T-helper 1 cell treated with Interleukin-12 subunit alpha and Interleukin-12 subunit beta and Interleukin-4 antibody, amounts not matched to agents 30 ng/mL and 1 ng/mL, for 36 hours (primary cell): ENCODE measurements at regions not wholly inside any gene's neighbourhood (a gene's known extent, or its start where the extent isn't known, plus 50 kb on each side); places are given as distances from the start of the nearest gene placed in this dataset.

Experiments
- intact Hi-C: fragments of 100-400 bp; cut with micrococcal nuclease; formaldehyde crosslinking; loops from one replicate; pipeline ENCODE4 v1.15.1; 2024

- intact Hi-C loops: no loop called here
Measured at GRCh38 chr2:144597388-144597787, 77.5 kb upstream of the ZEB2 start.

GRCh38 chr2:144596073-144596871 lies 76.4 kb upstream of the ZEB2 start:
- intact Hi-C loops: no loop called here

- intact Hi-C loops: no loop called here
Measured at GRCh38 chr2:144595686-144596072, 75.8 kb upstream of the ZEB2 start.

- intact Hi-C loops: no loop called here
Measured at GRCh38 chr2:144595279-144595678, 75.4 kb upstream of the ZEB2 start.

- intact Hi-C loops: no loop called here
Measured at GRCh38 chr2:144593803-144594202, 73.9 kb upstream of the ZEB2 start.

GRCh38 chr2:144592500-144593256 lies 72.8 kb upstream of the ZEB2 start:
- intact Hi-C loops: no loop called here

GRCh38 chr2:144587306-144587705 lies 67.4 kb upstream of the ZEB2 start:
- intact Hi-C loops: no loop called here

- intact Hi-C loops: no loop called here
Measured at GRCh38 chr2:144586476-144586875, 66.6 kb upstream of the ZEB2 start.

GRCh38 chr2:144583741-144584453 lies 64.0 kb upstream of the ZEB2 start:
- intact Hi-C loops: no loop called here

GRCh38 chr2:144583381-144583729 lies 63.4 kb upstream of the ZEB2 start:
- intact Hi-C loops: no loop called here

- intact Hi-C loops: no loop called here
Measured at GRCh38 chr2:144582651-144583380, 62.9 kb upstream of the ZEB2 start.

- intact Hi-C loops: no loop called here
Measured at GRCh38 chr2:144580521-144581161, 60.7 kb upstream of the ZEB2 start.

- intact Hi-C loops: no loop called here
Measured at GRCh38 chr2:144579556-144579955, 59.6 kb upstream of the ZEB2 start.

GRCh38 chr2:144578099-144578498 lies 58.2 kb upstream of the ZEB2 start:
- intact Hi-C loops: no loop called here

- intact Hi-C loops: no loop called here
Measured at GRCh38 chr2:144572977-144573376, 53.1 kb upstream of the ZEB2 start.

GRCh38 chr2:144571770-144572169 lies 51.9 kb upstream of the ZEB2 start:
- intact Hi-C loops: no loop called here

- intact Hi-C loops: no loop called here
Measured at GRCh38 chr2:144570566-144570965, 50.6 kb upstream of the ZEB2 start.
